Choroid plexus epithelial cell (primary cell): ENCODE measurements at regions not wholly inside any gene's neighbourhood (a gene's known extent, or its start where the extent isn't known, plus 50 kb on each side); places are given as distances from the start of the nearest gene placed in this dataset.
A peak's percentile ranks its signal among the peaks of the same experiment; 100 is the strongest.

Source experiments
- DNase-seq: peaks from one replicate; pipeline ENCODE4 v3.0.0-alpha.2; 2010; ENCODE audit warnings: low read depth
- H3K4me3 ChIP-seq: 2 replicates; pipeline ENCODE4 v1.5.1; 2011; ENCODE audit warnings: low read depth, mild to moderate bottlenecking, control low read depth, low read length, moderate library complexity
- TF ChIP-seq, protein P1 (sequence below): conservative IDR thresholded peaks from 2 replicates; pipeline ENCODE4 v1.5.1; 2011; ENCODE audit warnings: low read depth, mild to moderate bottlenecking, control low read depth, inconsistent platforms, low read length, moderate library complexity

DNA sequence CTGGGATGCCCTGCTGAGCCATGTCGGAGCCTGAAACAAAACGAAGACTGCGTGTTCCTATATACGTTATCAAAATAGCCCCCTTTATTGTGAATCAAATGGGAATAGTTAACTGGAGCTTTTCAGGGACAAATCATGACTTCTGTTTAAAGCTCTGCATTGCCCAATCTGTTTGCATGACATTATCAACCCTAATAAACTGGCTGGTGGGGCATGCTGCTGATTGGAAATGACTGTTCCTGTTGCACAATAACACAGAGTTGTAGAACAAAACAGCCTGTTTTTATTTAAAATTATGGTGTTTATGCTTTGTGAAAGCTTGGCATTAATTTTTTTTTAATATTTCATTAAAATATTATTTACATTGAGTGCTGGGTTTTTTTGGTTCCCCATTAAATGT is 215.5 kb downstream of the TMEM167A start:
- TF ChIP-seq, protein P1, sequence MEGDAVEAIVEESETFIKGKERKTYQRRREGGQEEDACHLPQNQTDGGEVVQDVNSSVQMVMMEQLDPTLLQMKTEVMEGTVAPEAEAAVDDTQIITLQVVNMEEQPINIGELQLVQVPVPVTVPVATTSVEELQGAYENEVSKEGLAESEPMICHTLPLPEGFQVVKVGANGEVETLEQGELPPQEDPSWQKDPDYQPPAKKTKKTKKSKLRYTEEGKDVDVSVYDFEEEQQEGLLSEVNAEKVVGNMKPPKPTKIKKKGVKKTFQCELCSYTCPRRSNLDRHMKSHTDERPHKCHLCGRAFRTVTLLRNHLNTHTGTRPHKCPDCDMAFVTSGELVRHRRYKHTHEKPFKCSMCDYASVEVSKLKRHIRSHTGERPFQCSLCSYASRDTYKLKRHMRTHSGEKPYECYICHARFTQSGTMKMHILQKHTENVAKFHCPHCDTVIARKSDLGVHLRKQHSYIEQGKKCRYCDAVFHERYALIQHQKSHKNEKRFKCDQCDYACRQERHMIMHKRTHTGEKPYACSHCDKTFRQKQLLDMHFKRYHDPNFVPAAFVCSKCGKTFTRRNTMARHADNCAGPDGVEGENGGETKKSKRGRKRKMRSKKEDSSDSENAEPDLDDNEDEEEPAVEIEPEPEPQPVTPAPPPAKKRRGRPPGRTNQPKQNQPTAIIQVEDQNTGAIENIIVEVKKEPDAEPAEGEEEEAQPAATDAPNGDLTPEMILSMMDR: no peak
- no peak overlapping the region for H3K4me3 ChIP-seq
- DNase-seq: peak; percentile 26

DNA sequence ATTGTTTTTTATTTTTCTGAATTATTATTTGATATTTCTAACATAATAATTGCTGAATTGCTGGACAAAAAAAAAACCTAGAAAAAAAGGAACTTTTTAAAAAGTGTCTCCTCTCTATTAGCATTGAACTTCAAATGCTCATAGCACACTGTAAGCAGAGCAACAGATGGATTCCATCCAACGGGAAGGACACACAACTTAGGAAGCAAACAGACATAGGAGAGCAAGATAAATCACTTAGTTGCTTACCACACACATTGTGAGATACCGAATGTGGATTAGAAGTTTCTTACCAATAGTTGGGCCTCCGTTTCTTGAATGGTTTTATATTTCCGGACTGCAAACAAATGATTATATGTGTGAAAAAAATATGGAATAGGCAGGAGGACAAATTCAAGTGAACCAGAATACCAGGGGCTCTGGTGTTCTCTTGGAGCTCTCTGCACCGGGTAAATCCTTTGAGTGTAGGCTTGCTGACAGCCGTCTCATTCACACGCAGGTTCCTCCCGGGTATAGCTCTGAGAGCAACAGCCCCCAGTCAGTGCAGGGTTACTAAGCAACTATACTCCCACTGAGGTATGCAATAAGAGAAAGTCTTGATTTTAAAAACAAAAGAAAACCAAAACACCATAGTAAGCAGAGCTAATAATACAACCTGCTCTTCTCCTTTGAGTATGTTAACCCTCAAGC is 217.6 kb downstream of the TMEM167A start:
- H3K4me3 ChIP-seq: no peak overlapping the region
- DNase-seq: no peak
- TF ChIP-seq, protein P1: no peak

DNA sequence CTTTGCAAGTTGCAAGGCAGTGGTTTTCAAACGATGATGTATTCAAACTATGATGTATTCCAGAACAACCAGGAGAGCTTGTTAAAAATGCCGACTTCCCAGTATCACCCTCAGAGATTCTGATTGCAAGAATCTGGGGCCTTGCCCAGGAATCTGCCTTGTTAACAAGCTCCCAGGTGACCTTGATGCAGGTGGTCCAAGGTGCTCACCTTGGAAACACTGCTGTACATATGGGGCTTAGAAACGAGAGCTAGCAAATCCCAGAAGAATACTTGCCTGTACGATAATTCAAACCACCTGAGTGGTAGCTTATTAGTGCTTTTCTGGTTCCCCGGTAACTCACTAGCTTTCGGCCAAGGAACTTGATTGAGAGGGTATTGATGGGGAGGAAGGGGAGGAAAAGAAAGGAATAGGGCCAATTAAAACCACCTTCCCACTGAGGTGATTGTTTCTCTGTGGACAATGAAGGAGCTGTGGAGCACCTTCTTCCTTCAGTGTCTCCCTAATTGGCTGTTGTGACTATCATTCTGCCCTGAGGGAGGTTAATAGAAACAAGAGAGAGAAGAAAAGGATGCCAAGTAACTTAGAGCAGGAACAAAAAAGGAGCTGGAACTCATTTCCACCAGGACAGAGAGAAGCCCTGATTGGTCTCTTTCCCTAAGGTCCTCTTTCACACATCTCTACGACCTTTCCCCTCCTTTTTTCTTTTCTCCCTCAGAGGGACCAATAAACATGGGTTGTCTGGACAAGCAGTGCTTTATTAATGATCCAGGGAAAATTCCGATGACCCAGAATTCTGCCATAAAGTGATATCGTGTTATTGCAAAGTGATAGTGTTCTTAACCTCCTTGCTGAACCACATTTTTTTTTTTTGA is 218.8 kb downstream of the TMEM167A start:
- DNase-seq: no peak
- TF ChIP-seq, protein P1: no peak
- no peak overlapping the region for H3K4me3 ChIP-seq

DNA sequence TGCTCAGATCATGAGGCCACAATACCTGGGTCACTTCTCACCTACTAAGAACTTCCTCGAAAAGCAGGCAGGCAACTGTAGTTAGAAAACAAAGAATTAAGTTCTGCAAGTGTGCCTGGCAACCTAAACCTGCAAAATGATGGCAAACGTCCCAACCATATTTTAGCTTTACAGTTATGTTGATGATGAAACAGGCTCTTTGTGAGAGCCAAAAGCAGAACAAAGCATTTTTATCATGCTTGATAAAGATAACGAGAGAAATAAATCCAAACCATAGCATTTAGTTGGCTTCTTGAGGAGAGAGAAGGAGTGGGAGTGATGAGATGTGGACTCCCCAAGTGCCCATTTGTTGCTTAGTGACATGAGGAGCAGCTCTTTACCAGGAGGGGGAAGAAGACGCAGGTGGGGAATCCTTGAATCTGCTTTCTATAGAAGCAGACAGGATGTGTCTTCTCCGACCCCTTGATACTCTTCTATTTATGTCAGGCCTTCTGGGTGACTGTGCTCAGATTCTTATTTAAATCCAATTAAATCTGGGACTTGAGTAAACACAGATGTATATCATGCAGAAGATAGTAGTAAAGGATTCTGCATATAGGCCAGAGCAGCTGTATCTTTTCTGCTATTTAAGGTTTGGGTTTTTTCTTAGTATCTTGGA is 221.2 kb downstream of the TMEM167A start:
- peak; percentile 39 for DNase-seq
- H3K4me3 ChIP-seq: no peak overlapping the region
- TF ChIP-seq, protein P1: no peak

DNA sequence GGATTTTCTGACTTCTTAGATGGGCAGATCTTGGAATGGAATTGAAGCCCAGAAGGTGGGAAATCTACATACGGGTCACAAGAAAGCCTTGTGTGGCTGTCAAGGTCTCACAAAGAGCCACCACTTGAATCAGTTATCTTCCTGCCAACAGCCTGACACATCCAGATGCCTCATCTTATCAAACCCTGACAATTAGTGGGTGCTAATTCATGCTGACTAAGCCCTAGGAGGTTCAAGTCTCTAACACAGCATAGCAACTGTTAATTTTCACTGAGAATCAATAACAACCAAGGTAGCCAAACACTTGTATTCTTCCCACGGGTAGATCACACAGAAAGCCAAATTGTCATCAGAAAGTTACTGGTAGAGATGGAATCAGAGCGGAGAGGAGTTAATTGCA is 222.2 kb downstream of the TMEM167A start:
- TF ChIP-seq, protein P1: no peak
- DNase-seq: no peak
- H3K4me3 ChIP-seq: no peak overlapping the region

DNA sequence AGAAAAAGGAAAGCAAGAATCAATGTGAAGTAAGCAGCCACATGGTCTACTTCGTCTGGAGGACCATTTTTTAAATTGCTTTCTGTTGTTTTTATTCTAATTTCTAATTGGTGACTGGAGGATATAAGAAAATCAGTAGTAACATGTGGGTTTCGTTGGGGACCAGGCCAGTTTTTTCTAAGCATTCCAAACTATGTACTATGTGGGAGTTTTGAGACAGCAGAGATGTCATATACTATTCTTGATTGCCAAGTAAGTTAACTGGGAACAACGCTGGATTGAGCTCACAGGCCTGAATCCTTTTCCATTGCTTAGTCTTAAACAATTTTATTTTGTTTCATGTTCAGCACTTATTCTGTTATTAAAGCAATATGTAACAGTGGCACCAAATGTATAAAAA is 225.7 kb downstream of the TMEM167A start:
- no peak for DNase-seq
- H3K4me3 ChIP-seq: no peak overlapping the region
- TF ChIP-seq, protein P1: no peak
